HG03095 (cell line): ENCODE measurements at regions not wholly inside any gene's neighbourhood (a gene's known extent, or its start where the extent isn't known, plus 50 kb on each side); places are given as distances from the start of the nearest gene placed in this dataset.
"Not testable (repeated sequence)": the region's sequence is repeated elsewhere in the genome, so short reads cannot be mapped to it uniquely, and the experiment has no call there.

Experiments used
- ATAC-seq: cut with Tn5 transposase; IDR thresholded peaks from one replicate; pipeline ENCODE4 v1.9.1; 2021; ENCODE audit warnings: moderate library complexity; ENCODE audit not compliant: unreplicated experiment

DNA sequence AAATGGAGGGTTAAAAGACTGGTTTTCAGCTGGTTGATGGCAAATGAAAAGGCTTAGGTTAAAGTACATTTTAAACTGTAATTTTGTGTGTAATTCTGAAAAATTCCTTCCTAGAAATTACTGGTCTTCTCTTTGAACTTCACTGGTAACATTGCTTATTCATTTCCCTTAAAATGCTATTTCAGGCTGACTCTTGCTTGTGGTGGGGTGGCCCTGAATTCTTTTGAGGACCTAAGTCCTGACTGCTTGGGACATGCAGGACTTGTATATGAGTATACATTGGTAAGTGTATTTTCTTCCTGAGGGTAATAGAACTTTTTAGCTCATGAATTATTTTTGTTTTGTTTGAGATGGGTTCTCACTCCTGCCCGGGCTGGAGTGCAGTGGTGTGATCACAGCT lies 63.0 kb upstream of the ERV3-1 start:
- not testable (repeated sequence) for ATAC-seq

DNA sequence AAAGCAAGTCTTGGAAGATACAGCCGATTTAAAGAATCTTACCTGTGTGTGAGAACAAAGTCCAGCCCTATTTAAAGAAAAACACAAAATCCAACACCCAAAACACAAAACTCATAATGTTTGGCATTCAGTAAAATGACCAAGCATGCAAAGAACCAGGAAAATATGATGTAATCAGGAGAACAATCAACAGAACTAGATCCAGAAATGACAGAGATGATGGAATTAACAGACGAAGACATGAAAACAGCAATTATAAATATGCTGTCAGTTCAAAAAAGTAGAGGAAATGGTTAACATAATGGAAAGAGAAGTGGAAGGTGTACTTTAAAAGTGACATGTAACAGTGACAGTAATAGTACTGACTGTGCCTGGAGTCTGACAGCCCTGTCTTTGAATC lies 56.1 kb upstream of the ERV3-1 start:
- not testable (repeated sequence) for ATAC-seq

DNA sequence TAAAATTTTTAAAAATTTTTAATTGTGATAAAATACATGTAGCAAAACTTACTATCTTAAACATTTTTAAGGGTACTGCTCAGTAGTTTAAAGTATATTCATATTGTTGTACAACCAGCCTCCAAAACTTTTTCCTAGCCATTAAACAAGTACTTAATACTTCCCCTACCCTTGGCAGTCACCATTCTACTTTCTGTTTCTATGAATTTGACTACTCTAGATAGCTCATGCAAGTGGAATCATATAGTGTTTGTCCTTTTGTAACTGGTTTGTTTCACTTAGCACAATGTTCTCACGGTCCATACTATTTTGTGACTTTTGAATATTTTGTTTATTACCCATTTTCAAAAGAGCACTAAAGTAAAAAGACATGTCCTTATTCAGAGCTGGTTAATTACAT lies 52.8 kb upstream of the ERV3-1 start:
- ATAC-seq = not testable (repeated sequence)
